ENCODE measurements at regions not wholly inside any gene's neighbourhood (a gene's known extent, or its start where the extent isn't known, plus 50 kb on each side); places are given as distances from the start of the nearest gene placed in this dataset.
"Not testable (repeated sequence)": the region's sequence is repeated elsewhere in the genome, so short reads cannot be mapped to it uniquely, and the experiment has no call there.

- peak overlapping the region in 1 of 2 donors; percentile 9 for H3K4me3 ChIP-seq
- H3K27me3 ChIP-seq: no peaks in the 10 kb centered on the region
- ATAC-seq (peak; percentile 54), DNase-seq (peak in 3 of 4 donors; percentile 22 to 39 (median 26))
- peak overlapping the region; percentile 67 to 82 (median 72) for H3K27ac ChIP-seq
- intact Hi-C loops (cut with DNase I): no loop called here
- TF ChIP-seq POLR2A (IDR thresholded peaks at IDR 0.05) (no peak), CTCF (IDR thresholded peaks at IDR 0.05) (no peak)
- no peaks in the 10 kb centered on the region for H3K9me3 ChIP-seq
- H3K36me3 ChIP-seq (replicated peaks in 1 of 2; ENCODE audit: insufficient read depth in 1 of 2, low read depth in 2 of 2): no peaks in the 10 kb centered on the region
- peaks cover 50% of the 10 kb centered on the region for H3K4me1 ChIP-seq
- 1 to 5% methylated on average over 8 of the region's 8 CpGs for WGBS, 2 donors
These were observed 223.0 kb upstream of the SYNCRIP start for GRCh38 chr6:85865420-85866369.

GRCh38 chr6:85864453-85865401, 222.0 kb upstream of the SYNCRIP start:
- intact Hi-C loops (cut with DNase I): no loop called here
- H3K27ac ChIP-seq: peak overlapping the region; percentile 67 to 82 (median 72)
- WGBS, 2 donors: 11 to 13% methylated on average over 7 of the region's 7 CpGs
- peak; percentile 67 for ATAC-seq
- TF ChIP-seq CTCF (IDR thresholded peaks at IDR 0.05) (peak in 3 of 7 experiments; percentile 25 to 29 (median 29)), POLR2A (IDR thresholded peaks at IDR 0.05) (peak in 2 of 3 donors; percentile 30 to 45)
- DNase-seq: peak; percentile 34 to 66 (median 62)
- no peaks in the 10 kb centered on the region for H3K27me3 ChIP-seq
- H3K4me3 ChIP-seq: no peak overlapping the region
- no peaks in the 10 kb centered on the region for H3K9me3 ChIP-seq
- H3K36me3 ChIP-seq (replicated peaks in 1 of 2; ENCODE audit: insufficient read depth in 1 of 2, low read depth in 2 of 2): no peaks in the 10 kb centered on the region
- H3K4me1 ChIP-seq: peaks cover 50% of the 10 kb centered on the region

GRCh38 chr6:85856235-85856634, 213.5 kb upstream of the SYNCRIP start:
- ATAC-seq: peak; percentile 35
- WGBS, 2 donors: 21 to 58% methylated on average over 2 of the region's 2 CpGs
- intact Hi-C loops (cut with DNase I): no loop called here
- TF ChIP-seq CTCF (IDR thresholded peaks at IDR 0.05) (no peak), POLR2A (IDR thresholded peaks at IDR 0.05) (no peak)
- no peak overlapping the region for H3K4me3 ChIP-seq
- DNase-seq: peak in 1 of 4 donors; percentile 34
- H3K27me3 ChIP-seq: no peaks in the 10 kb centered on the region
- no peaks in the 10 kb centered on the region for H3K36me3 ChIP-seq (replicated peaks in 1 of 2; ENCODE audit: insufficient read depth in 1 of 2, low read depth in 2 of 2)
- peak overlapping the region in 2 of 4 donors; percentile 3 to 30 for H3K27ac ChIP-seq
- H3K4me1 ChIP-seq: peaks cover 7% of the 10 kb centered on the region
- H3K9me3 ChIP-seq: no peaks in the 10 kb centered on the region

GRCh38 chr6:85838351-85839119, 195.8 kb upstream of the SYNCRIP start:
- ATAC-seq; H3K4me1 ChIP-seq; DNase-seq; H3K4me3 ChIP-seq; H3K9me3 ChIP-seq; H3K27me3 ChIP-seq; intact Hi-C loops (cut with DNase I); H3K36me3 ChIP-seq (replicated peaks in 1 of 2; ENCODE audit: insufficient read depth in 1 of 2, low read depth in 2 of 2); H3K27ac ChIP-seq: not testable (repeated sequence)
- WGBS, 2 donors: 87 to 96% methylated on average over 9 of the region's 37 CpGs

All from body of pancreas (tissue), 4 donors.